ENCODE measurements at regions not wholly inside any gene's neighbourhood (a gene's known extent, or its start where the extent isn't known, plus 50 kb on each side); places are given as distances from the start of the nearest gene placed in this dataset.
"Not testable (repeated sequence)": the region's sequence is repeated elsewhere in the genome, so short reads cannot be mapped to it uniquely, and the experiment has no call there.

- no peak for DNase-seq (ENCODE audit: insufficient read length)
- no peak for TF ChIP-seq POLR2AphosphoS5 (IDR thresholded peaks at IDR 0.05; ENCODE audit: low read depth, low read length)
- no peak for TF ChIP-seq POLR2A (IDR thresholded peaks at IDR 0.05; ENCODE audit: low read depth, low read length)
- TF ChIP-seq TAF1 (IDR thresholded peaks at IDR 0.05; ENCODE audit: borderline replicate concordance, low read depth, low read length), result no peak
Observed at GRCh38 chr6:6972456-6972855, 135.3 kb upstream of the RREB1 start.

DNA sequence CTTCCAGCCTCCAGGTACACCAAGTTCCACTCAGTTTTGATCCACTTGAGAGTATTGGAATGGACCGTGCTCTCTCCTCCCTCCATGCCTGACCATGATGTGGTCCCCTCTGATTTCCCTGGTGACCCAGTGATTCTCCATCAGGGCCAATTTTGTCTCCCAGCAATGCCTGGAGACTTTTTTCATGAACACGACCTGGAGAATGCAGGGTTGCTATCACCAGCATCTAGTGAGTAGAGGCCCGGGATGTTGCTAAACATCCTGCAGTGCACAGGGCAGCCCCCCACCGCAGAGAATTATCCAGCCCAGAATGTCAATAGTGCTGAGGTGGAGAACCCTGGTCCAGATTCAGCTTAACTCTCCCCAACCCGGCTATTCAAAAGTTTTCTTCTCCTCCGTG is 134.0 kb upstream of the RREB1 start:
- DNase-seq (ENCODE audit: insufficient read length) (no peak), FAIRE-seq (no peak)
- no peak for TF ChIP-seq POLR2AphosphoS5 (IDR thresholded peaks at IDR 0.05; ENCODE audit: low read depth, low read length)
- TF ChIP-seq TAF1 (IDR thresholded peaks at IDR 0.05; ENCODE audit: borderline replicate concordance, low read depth, low read length), result no peak
- TF ChIP-seq POLR2A (IDR thresholded peaks at IDR 0.05; ENCODE audit: low read depth, low read length), result no peak

More at GRCh38 chr6:6972456-6972855, 135.3 kb upstream of the RREB1 start:
- no peak for FAIRE-seq

DNA sequence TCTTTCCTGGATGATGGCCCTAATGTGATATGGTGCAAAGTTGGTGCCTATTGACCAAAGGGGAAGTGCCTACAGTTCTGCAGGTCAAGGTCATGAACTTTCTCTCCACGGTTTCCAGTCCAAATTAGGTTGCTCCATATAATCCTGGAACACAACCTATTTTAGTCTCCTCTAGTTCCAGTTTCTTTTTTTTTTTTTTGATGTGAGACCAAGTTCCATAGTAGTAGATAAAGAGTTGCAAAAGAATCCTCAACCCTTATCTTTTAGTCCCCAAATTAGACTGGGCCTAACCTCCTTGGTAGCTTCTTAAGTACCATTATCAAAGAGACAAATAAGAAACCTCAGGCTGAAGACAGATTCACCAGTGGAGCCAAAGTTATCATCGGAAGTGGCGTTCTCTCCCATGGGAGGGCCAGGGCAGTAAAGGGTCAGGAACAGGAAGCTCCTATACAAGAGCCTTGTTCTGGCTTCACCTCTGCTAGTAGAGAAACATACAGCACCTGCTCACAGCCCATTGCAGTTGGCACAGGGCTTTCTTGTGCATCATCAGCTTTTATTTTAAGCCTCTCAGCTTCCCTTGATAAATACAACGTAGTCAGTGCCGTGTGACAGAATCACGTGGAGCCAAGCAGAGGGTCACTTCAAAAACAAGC is 132.2 kb upstream of the RREB1 start:
- FAIRE-seq (no peak), DNase-seq (ENCODE audit: insufficient read length) (no peak)
- TF ChIP-seq POLR2A (IDR thresholded peaks at IDR 0.05; ENCODE audit: low read depth, low read length), result no peak
- TF ChIP-seq POLR2AphosphoS5 (IDR thresholded peaks at IDR 0.05; ENCODE audit: low read depth, low read length), result no peak
- TF ChIP-seq TAF1 (IDR thresholded peaks at IDR 0.05; ENCODE audit: borderline replicate concordance, low read depth, low read length), result no peak

GRCh38 chr6:6976193-6976592 is 131.6 kb upstream of the RREB1 start:
- FAIRE-seq (no peak), DNase-seq (ENCODE audit: insufficient read length) (no peak)
- TF ChIP-seq TAF1 (IDR thresholded peaks at IDR 0.05; ENCODE audit: borderline replicate concordance, low read depth, low read length) (no peak), POLR2A (IDR thresholded peaks at IDR 0.05; ENCODE audit: low read depth, low read length) (no peak), POLR2AphosphoS5 (IDR thresholded peaks at IDR 0.05; ENCODE audit: low read depth, low read length) (no peak)

GRCh38 chr6:6978731-6979130 is 129.0 kb upstream of the RREB1 start:
- TF ChIP-seq POLR2A (IDR thresholded peaks at IDR 0.05; ENCODE audit: low read depth, low read length), result no peak
- TF ChIP-seq TAF1 (IDR thresholded peaks at IDR 0.05; ENCODE audit: borderline replicate concordance, low read depth, low read length), result no peak
- TF ChIP-seq POLR2AphosphoS5 (IDR thresholded peaks at IDR 0.05; ENCODE audit: low read depth, low read length), result no peak
- DNase-seq (ENCODE audit: insufficient read length), result no peak
- no peak for FAIRE-seq

- no peak for TF ChIP-seq POLR2A (IDR thresholded peaks at IDR 0.05; ENCODE audit: low read depth, low read length)
- TF ChIP-seq TAF1 (IDR thresholded peaks at IDR 0.05; ENCODE audit: borderline replicate concordance, low read depth, low read length), result no peak
- no peak for TF ChIP-seq POLR2AphosphoS5 (IDR thresholded peaks at IDR 0.05; ENCODE audit: low read depth, low read length)
- DNase-seq (ENCODE audit: insufficient read length), result no peak
- FAIRE-seq, result no peak
Observed at GRCh38 chr6:6980999-6981597, 126.7 kb upstream of the RREB1 start.

- no peak for FAIRE-seq
Observed at GRCh38 chr6:6981681-6982322, 126.0 kb upstream of the RREB1 start.

DNA sequence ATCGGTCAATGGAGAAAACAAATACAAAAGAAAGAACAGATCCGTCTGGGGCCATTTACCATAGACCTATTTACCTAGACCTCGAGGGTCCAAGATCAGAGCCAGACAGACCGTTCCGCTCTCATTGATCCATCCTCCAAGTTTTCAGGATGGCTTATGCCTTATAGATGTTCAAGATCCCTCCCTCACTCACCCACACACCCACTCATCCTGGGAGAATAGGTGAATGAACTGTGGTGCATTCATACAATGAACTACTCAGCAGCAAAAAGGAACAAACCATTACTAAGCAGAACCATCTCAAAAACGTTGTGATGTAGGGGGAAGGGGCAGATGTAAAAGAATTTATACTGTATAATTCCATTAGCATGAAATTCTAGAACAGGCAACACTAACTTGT is 125.1 kb upstream of the RREB1 start:
- no peak for FAIRE-seq
- no peak for TF ChIP-seq POLR2AphosphoS5 (IDR thresholded peaks at IDR 0.05; ENCODE audit: low read depth, low read length)
- TF ChIP-seq POLR2A (IDR thresholded peaks at IDR 0.05; ENCODE audit: low read depth, low read length), result no peak
- TF ChIP-seq TAF1 (IDR thresholded peaks at IDR 0.05; ENCODE audit: borderline replicate concordance, low read depth, low read length), result no peak
- no peak for DNase-seq (ENCODE audit: insufficient read length)

More at GRCh38 chr6:6981681-6982322, 126.0 kb upstream of the RREB1 start:
- no peak for TF ChIP-seq POLR2AphosphoS5 (IDR thresholded peaks at IDR 0.05; ENCODE audit: low read depth, low read length)
- TF ChIP-seq POLR2A (IDR thresholded peaks at IDR 0.05; ENCODE audit: low read depth, low read length), result no peak
- no peak for TF ChIP-seq TAF1 (IDR thresholded peaks at IDR 0.05; ENCODE audit: borderline replicate concordance, low read depth, low read length)
- no peak for DNase-seq (ENCODE audit: insufficient read length)

GRCh38 chr6:6984585-6985366 is 123.0 kb upstream of the RREB1 start:
- FAIRE-seq (no peak), DNase-seq (ENCODE audit: insufficient read length) (no peak)
- TF ChIP-seq POLR2A (IDR thresholded peaks at IDR 0.05; ENCODE audit: low read depth, low read length) (no peak), TAF1 (IDR thresholded peaks at IDR 0.05; ENCODE audit: borderline replicate concordance, low read depth, low read length) (no peak), POLR2AphosphoS5 (IDR thresholded peaks at IDR 0.05; ENCODE audit: low read depth, low read length) (no peak)

- FAIRE-seq, result no peak
Observed at GRCh38 chr6:6986344-6986743, 121.4 kb upstream of the RREB1 start.

DNA sequence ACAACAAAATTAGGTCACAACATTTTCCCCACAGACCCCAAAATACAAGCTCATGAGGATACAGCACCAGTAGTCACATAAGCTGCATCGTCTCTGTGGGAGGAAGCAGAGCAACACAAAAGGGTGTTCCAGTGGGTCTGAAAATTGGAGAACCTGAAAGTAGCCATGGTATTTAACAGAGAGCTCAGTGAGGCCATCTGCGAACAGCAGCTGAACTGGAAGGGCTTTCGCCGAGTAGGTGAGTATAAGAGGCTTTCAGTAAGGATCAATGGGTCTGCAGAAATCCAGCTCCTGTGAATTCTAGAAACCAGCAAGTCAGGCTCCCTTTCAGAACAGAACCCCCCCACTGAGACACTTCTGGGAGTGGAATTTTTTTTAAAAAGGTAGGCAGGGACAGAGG is 120.0 kb upstream of the RREB1 start:
- FAIRE-seq (no peak), DNase-seq (ENCODE audit: insufficient read length) (no peak)
- no peak for TF ChIP-seq TAF1 (IDR thresholded peaks at IDR 0.05; ENCODE audit: borderline replicate concordance, low read depth, low read length)
- no peak for TF ChIP-seq POLR2AphosphoS5 (IDR thresholded peaks at IDR 0.05; ENCODE audit: low read depth, low read length)
- TF ChIP-seq POLR2A (IDR thresholded peaks at IDR 0.05; ENCODE audit: low read depth, low read length), result no peak

More at GRCh38 chr6:6986344-6986743, 121.4 kb upstream of the RREB1 start:
- no peak for DNase-seq (ENCODE audit: insufficient read length)
- TF ChIP-seq POLR2AphosphoS5 (IDR thresholded peaks at IDR 0.05; ENCODE audit: low read depth, low read length) (no peak), POLR2A (IDR thresholded peaks at IDR 0.05; ENCODE audit: low read depth, low read length) (no peak), TAF1 (IDR thresholded peaks at IDR 0.05; ENCODE audit: borderline replicate concordance, low read depth, low read length) (no peak)

- not testable (repeated sequence) for FAIRE-seq; DNase-seq (ENCODE audit: insufficient read length)
Observed at GRCh38 chr6:6990059-6990458, 117.7 kb upstream of the RREB1 start.

Data from GM12892 (cell line).